Tibial nerve (tissue), 4 donors: ENCODE measurements at regions not wholly inside any gene's neighbourhood (a gene's known extent, or its start where the extent isn't known, plus 50 kb on each side); places are given as distances from the start of the nearest gene placed in this dataset.

Experiments used
- CTCF ChIP-seq, 5 experiments: fragments of 200-600 bp in 3 of 5; fragments of 450-650 bp in 2 of 5; sonication (generic) in 3 of 5; IDR thresholded peaks; one replicate each; pipeline ENCODE4 v1.5.1; 2016 to 2019; ENCODE audit warnings: antibody characterized with exemption in 5 of 5, mild to moderate bottlenecking in 3 of 5, moderate library complexity in 2 of 5
- EP300 ChIP-seq, 2 donors: sonication (generic); formaldehyde crosslinking; IDR thresholded peaks; one replicate each; pipeline ENCODE4 v1.6.1; 2017; ENCODE audit warnings: antibody characterized with exemption in 2 of 2, mild to moderate bottlenecking in 1 of 2
- POLR2A ChIP-seq, 2 donors: fragments of 450-650 bp; IDR thresholded peaks; one replicate each; pipeline ENCODE4 v1.6.1; 2017; ENCODE audit warnings: antibody characterized with exemption in 2 of 2, mild to moderate bottlenecking in 2 of 2, moderate library complexity in 2 of 2

GRCh38 chr2:199105826-199106225, 351.9 kb downstream of the SATB2 start:
- TF ChIP-seq CTCF (IDR thresholded peaks at IDR 0.05) (no peak), POLR2A (IDR thresholded peaks at IDR 0.05) (no peak), EP300 (IDR thresholded peaks at IDR 0.05) (no peak)
